NCI-H1105 (cell line): ENCODE measurements at regions not wholly inside any gene's neighbourhood (a gene's known extent, or its start where the extent isn't known, plus 50 kb on each side); places are given as distances from the start of the nearest gene placed in this dataset.

Experiments
- DNase-seq: peaks from one replicate; lab custom pipeline; 2025; lab: John Stamatoyannopoulos, UW

DNA sequence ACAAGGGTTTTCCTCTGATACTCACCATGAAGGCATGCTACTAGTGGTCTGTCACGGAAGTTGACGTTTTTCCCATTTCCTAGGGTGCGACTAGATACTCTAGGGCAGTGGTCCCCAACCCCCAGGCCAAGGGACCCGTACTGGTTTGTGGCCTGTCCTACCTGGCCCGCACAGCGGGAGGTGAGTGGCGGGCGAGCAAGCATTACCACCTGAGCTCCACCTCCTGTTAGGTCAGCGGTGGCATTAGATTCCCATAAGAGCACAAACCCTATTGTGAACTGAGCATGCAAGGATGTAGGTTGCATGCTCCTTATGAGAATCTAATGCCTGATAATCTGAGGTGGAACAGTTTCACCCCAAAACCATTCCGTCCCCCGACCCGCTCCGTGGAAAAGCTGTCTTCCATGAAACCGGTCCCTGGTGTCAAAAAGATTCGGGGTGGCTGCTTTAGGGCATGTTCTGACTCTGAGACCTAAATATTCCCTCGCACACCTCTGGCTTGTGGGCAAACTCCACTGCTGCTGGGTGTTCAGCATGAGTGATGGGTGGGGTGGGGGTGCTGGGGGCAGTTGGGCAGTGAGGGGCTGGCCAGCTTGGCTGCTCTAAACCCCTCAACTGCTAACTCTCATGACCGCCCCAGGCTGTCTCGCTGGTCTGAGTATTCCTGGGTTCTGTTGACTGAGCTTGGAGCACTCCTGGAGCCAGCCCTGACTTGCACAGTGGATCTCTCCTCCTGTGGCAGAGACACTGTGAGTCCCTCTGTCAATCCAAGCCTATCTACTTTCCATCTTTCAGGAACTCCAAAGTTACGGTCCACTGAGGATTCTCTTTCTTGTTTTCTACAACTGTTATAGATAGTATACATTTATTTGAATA lies 78.3 kb upstream of the NEK6 start:
- DNase-seq, result no peak

DNA sequence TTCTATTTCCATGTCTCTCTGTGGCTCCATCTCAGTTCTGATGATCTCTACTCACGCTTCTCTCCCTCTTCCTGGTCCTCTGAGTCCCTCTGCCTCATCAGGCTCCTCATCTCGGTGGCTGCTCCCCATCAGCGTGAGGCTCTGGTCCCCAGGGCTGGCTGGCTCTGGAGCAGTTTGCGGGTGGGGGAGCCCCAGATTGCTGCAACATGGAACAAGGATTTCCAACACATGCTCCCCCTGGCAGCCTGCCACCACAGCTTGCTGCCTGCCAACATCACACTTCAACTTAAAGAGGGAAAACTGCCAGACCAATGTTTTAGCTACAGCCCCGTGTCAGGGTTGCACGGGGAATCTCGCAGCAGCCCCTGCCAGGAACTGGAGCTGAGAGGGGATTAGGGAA lies 77.2 kb upstream of the NEK6 start:
- DNase-seq, result peak; percentile 85

DNA sequence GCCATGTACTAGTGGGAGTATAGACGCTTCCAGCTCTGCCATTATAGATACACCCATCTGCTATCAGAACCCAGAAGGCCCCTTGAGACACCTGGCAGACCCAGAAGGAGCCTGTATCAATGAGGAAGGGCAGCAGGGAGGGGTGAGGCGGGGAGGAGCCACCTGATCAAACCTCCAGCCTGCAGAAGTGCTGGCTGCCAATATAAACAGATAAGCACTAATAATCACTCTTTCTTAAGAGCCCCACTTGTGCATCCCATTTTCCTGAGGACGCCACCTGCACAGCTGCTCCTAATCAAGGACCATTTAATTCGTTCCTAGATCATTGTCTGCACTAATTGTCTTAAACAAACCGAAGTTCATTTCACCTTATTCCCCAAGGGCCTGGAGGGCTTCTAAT lies 75.0 kb upstream of the NEK6 start:
- DNase-seq, result peak; percentile 94

DNA sequence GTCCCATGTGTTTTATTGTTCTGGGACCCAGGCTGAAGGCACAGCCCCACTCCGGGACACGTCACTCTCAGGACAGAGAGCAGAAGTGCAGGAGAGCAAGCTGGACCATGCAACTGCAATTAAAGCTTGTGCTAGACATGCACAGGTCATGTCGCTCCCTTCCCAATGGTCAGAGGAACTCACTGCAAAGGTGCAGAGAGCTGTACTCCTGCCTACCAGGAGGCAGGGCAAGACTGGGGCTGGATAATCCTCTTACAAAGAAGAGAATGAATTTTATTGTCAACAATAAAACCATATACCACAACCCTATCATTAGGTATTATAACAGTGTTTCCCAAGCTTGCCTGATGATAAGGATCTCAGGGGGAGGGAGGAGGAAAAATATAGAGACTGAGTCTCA lies 74.0 kb upstream of the NEK6 start:
- no peak for DNase-seq

DNA sequence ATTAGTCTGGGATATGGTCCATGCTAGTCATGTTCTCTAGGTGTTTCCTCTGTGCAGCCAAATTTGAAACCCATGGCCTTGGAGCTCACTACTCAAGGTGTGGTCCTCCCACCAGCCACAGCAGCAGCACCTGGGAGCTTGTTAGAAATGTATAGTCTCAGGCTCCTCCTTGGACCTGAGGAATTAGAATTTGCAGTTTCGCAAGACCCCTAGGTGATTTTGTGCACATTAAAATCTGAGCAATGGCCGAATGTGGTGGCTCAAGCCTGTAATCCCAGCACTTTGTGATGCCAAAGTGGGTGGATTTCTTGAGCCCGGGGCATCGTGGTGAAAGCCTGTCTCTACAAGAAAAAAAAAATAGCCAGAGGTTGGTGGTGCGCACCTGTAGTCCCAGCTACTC lies 72.3 kb upstream of the NEK6 start:
- no peak for DNase-seq

DNA sequence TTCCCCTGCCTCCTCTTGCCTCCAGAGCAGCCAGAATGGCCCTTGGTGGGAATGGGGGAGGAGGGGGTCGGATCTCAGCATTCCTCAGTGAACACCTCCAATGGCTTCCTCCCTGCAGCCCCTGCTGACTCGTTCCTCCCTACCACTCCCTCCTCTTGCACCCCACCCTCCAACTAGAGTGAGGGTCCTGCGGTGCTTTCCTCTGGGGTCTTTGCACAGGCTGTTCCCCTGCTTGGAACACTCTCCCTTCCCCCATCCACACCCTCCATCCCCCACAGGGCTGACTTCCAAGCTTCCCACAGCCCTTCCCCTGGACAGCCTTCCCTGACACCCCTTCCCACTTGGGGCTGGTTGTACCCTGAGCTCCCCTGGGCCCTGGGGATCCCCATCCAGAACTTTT lies 70.4 kb upstream of the NEK6 start:
- DNase-seq, result no peak

DNA sequence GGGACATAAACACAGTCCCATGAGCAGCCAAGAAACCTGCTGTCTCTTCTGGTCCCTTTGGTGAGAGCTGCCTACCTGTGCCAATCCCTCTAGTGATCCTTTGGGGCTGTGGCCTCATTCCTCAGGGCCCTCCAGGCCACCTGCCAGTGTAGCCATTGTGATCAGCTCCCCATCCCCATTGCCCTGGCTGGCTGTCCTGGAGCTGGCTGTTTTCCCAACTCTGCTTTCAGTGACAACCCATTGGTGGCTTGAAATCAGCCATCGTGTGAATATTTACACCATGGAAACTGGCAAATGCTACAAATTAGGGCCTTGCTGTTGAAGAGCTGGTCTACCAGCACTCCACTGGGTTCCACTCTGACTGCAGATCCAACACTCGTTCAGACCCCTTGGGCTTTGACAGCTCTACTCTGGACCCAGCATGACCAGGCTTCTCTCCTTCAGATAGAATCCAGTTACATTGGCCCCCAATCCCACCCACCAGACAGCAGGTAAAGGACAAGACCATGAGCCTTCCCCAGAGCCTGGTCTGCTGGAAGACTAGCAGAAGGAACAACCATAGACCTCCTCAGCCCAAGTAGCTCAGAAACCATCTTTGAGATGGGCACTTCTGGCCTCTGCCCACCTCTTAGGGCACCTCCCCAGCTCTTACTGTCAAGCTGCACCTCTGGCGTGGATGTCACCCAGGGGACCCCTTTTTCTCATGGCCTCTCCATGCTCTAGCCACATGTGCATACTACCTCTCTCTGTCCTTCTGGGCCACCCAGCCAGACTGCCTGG lies 69.2 kb upstream of the NEK6 start:
- DNase-seq, result no peak

DNA sequence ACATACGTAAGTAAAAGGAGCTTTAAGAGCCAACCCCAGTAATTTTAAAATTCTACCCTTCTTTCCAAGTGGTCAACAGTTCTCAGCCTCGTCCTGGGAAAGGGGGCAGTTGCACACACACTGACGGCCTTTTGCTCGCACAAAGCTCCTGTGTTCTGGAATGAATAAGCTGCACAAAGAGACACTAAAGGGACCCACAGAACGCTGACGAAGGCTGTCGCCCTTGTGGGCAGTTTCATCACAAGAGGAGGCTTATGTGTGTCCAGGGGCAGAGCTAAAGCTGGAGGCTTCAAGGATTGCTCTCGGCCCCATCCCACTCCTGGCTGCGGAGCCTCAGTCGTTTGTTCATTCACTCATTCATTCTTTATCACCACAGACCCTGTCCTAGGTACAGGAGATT lies 67.0 kb upstream of the NEK6 start:
- DNase-seq, result no peak

DNA sequence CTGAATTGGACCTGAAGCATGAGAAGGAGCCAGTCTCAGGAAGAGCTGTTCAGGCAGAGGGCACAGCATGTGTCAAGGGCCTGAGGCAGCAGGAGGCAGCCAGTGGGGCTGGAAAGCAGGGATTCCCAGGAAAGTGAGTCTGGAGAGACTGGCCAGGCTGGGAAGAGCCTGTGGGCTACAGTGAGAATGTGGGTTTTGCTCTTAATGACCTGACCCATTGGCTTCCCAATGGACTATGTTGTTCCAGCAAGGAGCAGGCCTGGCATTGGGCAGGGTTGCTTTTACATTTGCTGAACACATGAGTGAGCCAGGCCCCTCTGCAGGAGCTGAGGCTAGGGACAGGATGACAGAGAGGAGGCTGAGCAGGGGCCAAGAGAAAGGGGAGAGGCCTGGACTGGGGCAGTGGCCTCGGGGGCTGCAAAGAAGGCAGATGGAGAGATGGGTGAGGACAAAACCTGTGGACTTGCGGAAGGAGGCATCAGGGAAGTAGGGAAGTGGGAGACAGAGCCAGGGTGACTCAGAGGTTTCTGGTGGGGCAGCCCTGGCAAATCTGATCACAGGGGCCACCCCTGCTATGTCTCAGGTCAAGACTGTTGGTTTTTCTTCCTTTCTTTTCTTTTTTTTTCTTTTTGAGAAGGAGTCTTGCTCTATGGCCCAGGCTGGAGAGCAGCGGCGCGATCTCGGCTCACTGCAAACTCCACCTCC lies 65.9 kb upstream of the NEK6 start:
- DNase-seq, result no peak

DNA sequence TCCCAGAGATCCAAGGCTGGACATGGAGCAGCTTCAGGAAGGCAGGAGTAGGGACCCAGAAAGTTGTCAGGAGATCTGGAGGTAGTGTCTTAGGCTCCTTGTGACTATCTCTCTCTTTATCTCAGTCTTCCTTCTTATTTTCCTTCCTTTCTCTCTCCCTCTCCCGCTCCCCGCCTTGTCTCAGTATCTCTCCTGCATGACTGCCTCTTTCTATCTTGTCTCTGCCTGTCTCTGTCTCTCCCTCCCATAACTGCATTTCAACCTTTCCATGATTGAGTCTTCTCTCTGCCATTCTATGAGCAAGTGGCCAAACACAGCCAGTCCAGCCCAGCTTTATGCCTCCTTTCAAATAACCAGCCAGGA lies 61.0 kb upstream of the NEK6 start:
- DNase-seq, result no peak

DNA sequence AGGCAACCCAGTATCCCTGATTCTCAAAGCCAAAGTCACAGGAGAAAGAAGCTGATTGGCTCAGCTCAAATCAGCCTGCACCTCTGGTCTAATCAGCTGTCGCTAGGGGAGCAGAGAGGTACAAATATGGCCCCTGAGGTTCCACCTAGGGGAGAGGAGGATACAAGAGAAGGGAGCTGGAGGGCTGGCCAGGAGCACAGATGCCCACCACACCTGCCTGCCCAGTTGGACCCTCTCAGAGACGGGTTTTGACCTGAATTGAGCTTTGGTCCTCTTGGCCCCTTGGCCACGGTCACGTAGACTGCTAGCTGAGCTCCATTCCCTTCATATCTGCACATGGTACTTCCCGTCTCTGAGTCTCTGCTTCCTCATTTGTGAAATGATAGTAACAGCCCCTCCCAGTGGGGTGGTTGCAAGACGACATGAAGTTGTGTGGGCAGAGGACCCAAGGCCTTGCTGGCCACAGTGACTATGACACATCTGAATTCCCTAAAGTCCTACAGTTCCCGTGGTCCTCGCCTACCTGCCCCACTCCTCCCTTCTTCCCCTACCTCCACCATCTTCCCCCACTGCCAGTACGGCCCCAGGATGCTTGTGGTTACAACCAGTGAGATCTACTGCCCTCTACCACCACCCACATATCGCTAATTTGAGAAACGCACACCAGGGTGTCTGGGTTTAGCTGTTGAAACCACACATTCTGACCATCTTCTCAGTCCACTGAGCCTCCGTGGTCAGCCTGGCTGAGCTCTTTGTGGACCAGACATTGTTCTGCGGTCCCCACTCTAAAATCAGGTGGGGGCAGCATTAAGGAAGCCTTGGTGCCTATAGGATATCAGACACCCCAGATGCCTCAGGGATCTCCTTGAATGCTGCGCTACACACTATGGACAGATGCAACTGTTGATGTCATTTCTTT lies 60.3 kb upstream of the NEK6 start:
- no peak for DNase-seq

DNA sequence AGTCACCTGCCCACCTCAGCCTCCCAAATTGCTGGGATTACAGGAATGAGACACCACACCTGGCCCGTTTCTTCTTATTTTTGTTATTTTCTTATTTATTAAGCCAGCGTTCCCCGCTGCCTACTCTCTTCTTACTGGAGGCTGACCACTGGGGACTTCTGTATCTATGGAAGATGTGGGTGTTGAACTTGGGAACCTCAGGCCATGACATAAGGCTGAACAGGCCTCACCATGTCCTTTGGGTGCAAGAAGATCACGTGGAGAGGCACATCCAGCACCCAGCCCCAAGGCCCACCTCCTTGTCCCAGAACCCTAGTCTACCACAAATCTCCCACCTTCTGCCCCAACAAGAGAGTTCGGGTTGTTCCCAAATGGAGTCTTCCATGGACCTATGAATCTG lies 59.4 kb upstream of the NEK6 start:
- DNase-seq, result no peak

DNA sequence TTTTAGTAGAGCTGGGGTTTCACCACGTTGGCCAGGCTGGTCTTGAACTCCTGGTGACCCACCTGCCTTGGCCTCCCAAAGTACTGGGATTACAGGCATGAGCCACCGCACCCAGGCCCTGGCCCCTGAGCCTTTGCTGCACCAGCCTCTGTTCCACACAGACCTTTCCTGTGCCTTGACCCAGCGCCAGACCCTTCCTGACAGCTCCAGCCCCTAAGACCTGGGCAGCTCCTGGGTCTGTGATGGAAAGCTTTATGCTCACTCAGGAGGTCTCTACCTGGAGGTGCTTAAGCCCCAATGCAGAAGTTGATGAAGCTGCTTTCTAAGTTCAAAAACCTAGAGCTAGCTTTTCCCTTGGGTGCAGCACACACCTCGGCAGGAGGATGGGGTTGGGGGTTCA lies 58.8 kb upstream of the NEK6 start:
- no peak for DNase-seq

DNA sequence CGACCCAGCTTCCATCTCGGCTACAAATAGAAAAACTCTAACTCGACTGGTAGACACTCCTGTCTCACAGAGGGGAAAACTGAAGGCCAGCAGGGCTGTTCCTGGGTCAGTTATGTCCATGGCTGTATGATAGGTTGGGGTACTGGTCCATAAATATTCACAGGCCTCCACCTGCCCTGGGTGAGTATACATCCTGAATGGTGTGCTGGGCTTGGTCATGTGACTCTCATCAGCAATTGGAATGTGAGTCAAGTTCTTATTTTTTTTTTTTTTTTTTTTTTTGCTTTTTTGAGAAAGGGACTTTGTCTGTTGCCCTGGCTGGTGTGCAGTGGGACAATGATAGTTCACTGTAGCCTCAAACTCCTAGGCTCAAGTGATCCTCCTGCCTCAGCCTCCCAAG lies 58.3 kb upstream of the NEK6 start:
- no peak for DNase-seq

DNA sequence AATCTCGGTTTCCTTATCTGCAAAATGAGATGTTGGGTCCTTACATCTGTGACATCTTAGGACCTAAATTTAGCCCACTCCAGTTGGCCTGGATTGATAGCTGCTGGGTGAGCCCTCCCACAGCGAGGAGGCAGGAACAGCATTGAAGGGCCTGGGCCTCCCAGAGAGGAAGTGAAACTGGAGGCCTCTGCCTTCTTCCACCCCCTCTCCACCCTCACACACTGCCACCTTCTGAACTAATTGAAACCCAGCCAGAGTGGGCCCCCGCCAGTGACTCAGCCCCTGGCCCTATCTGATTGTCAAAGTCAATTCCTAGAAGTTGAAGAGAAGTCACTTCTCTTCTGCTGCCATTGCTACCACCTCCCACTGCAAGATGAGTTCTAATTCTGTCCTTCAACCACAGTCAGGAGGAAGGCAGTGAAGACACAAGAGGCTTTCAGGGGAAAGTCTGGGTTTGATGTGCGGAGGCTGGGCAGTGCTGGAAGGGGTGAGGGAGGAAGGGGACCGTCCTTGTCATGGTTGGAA lies 55.2 kb upstream of the NEK6 start:
- no peak for DNase-seq

DNA sequence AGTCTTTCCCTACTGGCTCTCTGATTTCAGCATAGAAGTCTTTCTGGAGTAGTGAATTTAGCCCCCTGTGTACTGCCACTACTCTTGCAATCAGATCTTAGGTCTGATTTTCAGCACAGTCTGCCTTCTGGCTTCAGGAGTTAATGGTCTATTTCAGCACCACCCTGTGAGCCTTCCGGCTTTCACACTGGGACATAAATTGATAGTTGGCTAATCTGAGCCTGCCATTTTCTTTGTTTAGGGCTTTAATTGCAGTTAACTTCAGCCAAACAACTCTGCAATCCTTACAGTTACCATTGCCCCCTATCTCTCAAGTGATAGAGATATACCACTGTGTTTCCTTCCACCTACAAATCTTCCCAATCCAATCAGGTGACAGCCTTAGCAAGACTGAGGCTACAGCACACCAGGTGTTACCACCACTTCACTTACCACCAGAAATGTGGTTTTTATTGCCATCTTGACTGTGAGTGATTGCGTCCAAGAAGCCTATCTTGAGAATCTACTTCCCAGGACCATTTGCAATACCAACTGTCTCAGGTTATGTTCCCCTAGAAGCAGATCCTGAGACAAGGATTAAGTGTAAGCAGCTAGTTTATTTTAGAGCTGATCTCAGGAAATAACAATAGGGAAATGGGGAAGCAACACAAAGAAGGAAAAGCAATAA lies 51.9 kb upstream of the NEK6 start:
- no peak for DNase-seq

DNA sequence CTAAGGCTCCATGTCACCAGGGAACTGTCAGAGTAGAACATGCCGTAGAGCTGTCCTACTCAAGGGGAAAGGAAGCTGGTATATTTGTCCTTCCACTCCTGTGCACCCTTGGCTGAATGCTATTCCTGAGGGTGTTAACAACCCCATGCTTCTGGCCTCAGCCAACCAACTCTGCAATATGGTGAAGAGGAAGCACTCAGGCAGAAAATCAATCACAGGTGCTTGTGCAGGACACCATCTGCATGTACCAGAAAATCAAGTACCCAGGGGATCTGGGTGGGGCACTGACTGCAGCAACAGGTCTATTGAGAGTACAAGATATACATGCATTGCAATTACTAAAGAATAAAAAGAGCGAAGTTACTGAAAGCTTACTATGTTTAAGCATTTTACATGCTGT lies 51.4 kb upstream of the NEK6 start:
- DNase-seq, result no peak
